HUES6 (cell line): ENCODE measurements at regions not wholly inside any gene's neighbourhood (a gene's known extent, or its start where the extent isn't known, plus 50 kb on each side); places are given as distances from the start of the nearest gene placed in this dataset.
A peak's percentile ranks its signal among the peaks of the same experiment; 100 is the strongest.

Experiments
- H3K27ac ChIP-seq: 2 replicates; pipeline ENCODE4 v1.7.0; 2013; ENCODE audit warnings: low read depth, mild to moderate bottlenecking, low read length, inconsistent platforms
- H3K27me3 ChIP-seq: 2 replicates; pipeline ENCODE4 v1.6.1; 2013; ENCODE audit warnings: low read length; ENCODE audit not compliant: control insufficient read depth, insufficient read depth
- H3K36me3 ChIP-seq: 2 replicates; pipeline ENCODE4 v1.6.1; 2013; ENCODE audit warnings: low read length; ENCODE audit not compliant: control insufficient read depth, insufficient read depth
- H3K4me1 ChIP-seq: 2 replicates; pipeline ENCODE4 v1.6.1; 2013; ENCODE audit warnings: low read length; ENCODE audit not compliant: control insufficient read depth, insufficient read depth
- H3K4me3 ChIP-seq: 2 replicates; pipeline ENCODE4 v1.5.1; 2013; ENCODE audit warnings: low read depth, low read length
- H3K9ac ChIP-seq: one replicate; pipeline ENCODE4 v1.6.1; 2013; ENCODE audit warnings: mild to moderate bottlenecking, low read length
- H3K9me3 ChIP-seq: 2 replicates; pipeline ENCODE4 v1.6.1; 2013; ENCODE audit warnings: low read depth, low read length; ENCODE audit not compliant: control insufficient read depth, insufficient read depth

DNA sequence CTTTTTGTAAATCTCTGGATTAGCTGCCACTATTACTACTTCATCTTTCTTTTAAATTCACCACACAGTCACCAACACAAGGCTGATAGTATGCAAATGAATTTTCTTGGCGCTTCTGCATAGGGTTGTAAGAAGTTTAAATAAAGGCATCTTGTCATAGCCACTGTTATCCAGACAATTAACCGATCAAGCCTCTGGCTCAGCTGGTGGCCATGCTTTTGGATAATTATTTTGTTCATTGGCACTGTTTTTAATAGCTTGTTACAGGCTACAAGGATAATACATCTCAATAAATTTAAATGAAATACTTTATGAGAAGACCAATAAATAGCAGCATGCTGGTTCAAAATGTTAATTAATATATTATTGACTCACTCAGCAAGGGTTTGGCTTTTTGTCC is 1261.0 kb downstream of the FAM181B start:
- H3K36me3 ChIP-seq = no peaks in the 10 kb centered on the region
- H3K4me3 ChIP-seq = no peak overlapping the region
- no peak overlapping the region for H3K27ac ChIP-seq
- no peaks in the 10 kb centered on the region for H3K4me1 ChIP-seq
- H3K27me3 ChIP-seq = no peaks in the 10 kb centered on the region
- no peak overlapping the region for H3K9ac ChIP-seq
- no peaks in the 10 kb centered on the region for H3K9me3 ChIP-seq

DNA sequence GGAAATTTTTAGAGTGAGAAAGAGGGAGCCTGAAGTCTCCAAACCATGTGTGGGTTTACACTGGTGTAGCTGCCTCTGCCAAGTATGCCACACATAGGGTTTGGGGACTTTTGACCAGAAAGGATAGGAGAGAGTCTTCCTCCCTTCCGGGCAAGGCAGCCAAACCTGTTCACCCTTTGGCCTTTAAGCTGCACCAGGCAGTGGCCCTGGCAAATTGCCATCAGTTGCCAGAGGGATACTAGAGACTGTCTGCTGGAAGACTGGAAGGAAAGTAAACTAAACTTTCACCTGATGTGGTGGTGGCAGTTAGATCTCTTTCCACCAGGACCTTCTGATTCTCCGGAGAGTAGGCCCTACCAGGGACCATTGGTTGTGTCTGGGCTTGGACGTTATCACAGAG is 1263.2 kb downstream of the FAM181B start:
- H3K4me1 ChIP-seq = no peaks in the 10 kb centered on the region
- no peaks in the 10 kb centered on the region for H3K36me3 ChIP-seq
- no peaks in the 10 kb centered on the region for H3K9me3 ChIP-seq
- H3K27me3 ChIP-seq = no peaks in the 10 kb centered on the region
- no peak overlapping the region for H3K4me3 ChIP-seq
- H3K27ac ChIP-seq = no peak overlapping the region
- H3K9ac ChIP-seq = no peak overlapping the region

DNA sequence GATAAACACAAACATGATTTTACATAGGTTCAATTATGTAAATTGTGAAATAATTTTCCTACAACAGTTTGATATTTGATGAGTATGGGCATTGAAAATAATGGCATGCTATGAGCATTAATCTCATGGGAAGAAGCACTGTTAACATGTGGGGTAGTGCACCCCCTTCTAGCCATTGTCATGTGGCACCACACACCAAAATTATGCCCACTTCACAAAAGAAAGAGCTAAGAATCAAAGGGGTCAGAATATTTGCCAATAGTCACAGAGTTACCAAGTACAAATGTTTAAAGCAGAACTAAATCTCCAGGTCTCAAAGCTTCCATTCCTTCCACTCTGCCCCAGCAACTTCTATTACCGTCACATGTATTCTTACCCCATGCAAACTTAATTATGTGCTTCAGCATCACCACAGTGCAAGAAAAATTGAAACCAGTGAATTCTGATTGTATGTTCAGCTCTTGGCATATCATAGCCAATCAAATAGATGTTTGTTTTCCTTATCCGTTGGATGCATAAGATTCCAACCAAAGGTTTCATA is 1273.8 kb downstream of the FAM181B start:
- no peak overlapping the region for H3K27ac ChIP-seq
- no peak overlapping the region for H3K9ac ChIP-seq
- H3K9me3 ChIP-seq = no peaks in the 10 kb centered on the region
- no peaks in the 10 kb centered on the region for H3K27me3 ChIP-seq
- no peaks in the 10 kb centered on the region for H3K4me1 ChIP-seq
- H3K4me3 ChIP-seq = no peak overlapping the region
- no peaks in the 10 kb centered on the region for H3K36me3 ChIP-seq

DNA sequence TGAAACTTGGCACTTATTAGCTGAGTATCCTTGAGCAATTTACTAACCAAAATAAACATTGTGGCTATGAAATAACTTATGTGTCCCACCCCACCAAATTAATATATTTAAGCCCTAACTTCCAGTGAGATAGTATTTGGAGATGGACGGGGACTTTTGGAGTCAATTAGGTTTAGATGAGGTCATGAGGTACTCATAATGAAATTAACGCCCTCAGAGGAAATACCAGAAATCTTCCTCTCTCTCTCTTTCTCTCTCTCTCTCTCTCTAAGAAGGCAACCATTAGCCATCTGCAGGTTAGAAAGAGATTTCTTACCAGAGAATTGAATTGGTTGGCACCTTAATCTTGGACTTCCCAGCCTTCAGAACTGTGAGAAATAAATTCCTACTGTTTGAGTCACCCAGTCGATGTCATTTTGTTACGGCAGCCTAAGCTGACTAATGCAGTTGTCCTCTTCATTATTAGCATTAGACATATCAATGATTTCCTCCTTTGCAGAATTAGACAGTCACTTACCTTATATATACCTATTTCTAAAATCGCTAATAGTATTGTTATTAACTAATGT is 1284.0 kb downstream of the FAM181B start:
- H3K4me1 ChIP-seq = no peaks in the 10 kb centered on the region
- no peak overlapping the region for H3K4me3 ChIP-seq
- H3K27ac ChIP-seq = no peak overlapping the region
- no peaks in the 10 kb centered on the region for H3K9me3 ChIP-seq
- no peak overlapping the region for H3K9ac ChIP-seq
- no peaks in the 10 kb centered on the region for H3K36me3 ChIP-seq
- no peaks in the 10 kb centered on the region for H3K27me3 ChIP-seq

DNA sequence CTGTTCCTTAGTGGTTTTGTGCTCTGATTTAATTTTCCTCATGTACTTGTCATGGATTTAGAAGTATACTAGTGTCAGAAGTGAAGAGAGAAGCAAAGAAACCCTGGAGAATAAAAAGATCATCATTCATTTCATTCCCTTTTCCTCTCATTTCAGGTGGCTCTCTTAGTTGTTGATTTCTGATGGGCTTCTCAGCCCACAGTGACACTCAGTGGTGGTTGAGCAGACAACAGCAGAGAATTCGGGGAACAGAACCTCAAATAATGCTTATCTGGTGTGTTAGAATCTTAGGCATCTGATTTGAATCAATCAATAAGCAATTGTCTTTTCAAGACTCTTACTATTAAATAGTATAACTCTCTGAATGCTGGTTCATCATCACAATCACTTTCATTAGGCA is 1289.4 kb downstream of the FAM181B start:
- Histone ChIP-seq H3K9ac (no peak overlapping the region), H3K27ac (no peak overlapping the region), H3K4me1 (no peaks in the 10 kb centered on the region), H3K27me3 (no peaks in the 10 kb centered on the region), H3K4me3 (no peak overlapping the region), H3K36me3 (no peaks in the 10 kb centered on the region), H3K9me3 (0 out of 2 replicates have a peak, but pooled peaks cover 2% of the 10 kb centered on the region)

DNA sequence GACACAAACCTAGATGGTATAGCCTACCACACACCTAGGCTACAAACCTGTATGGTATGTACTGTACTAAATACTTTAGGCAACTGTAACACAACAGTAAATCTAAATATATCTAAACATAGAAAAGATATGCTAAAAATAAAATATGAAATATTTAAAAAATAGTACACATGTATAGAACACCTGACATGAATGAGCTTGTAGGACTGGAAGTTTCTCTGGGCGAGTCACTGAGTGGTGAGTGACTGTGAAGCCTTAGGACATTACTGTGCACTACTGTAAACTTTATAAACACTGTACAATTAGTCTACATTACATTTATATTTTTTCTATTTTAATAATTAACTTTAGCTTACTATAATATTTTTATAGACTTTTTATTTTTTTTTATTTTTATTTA is 1301.3 kb downstream of the FAM181B start:
- H3K36me3 ChIP-seq = no peaks in the 10 kb centered on the region
- no peak overlapping the region for H3K27ac ChIP-seq
- H3K4me3 ChIP-seq = no peak overlapping the region
- H3K9ac ChIP-seq = no peak overlapping the region
- H3K4me1 ChIP-seq = no peaks in the 10 kb centered on the region
- H3K9me3 ChIP-seq = no peaks in the 10 kb centered on the region
- H3K27me3 ChIP-seq = no peaks in the 10 kb centered on the region

DNA sequence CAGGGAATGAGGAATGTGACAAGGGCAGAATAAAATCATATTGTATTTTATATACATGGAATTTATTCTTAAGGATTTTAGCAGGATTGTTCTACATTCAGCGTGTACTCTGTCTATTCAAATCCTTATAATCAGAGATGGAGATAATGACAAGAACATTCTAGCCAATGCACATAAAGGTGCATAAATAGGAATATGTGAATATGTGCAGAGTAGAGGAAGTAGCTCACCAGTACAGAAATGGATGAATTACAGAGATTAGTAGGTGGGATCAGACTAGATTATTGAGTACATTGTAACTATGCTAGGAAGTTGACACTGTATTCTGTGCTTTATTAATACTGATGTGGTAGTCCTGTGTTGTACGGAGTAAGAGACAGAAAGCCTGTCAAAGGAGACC is 1308.8 kb downstream of the FAM181B start:
- H3K4me3 ChIP-seq = no peak overlapping the region
- H3K27ac ChIP-seq = no peak overlapping the region
- no peak overlapping the region for H3K9ac ChIP-seq
- H3K36me3 ChIP-seq = no peaks in the 10 kb centered on the region
- H3K27me3 ChIP-seq = no peaks in the 10 kb centered on the region
- peaks cover 12% of the 10 kb centered on the region for H3K4me1 ChIP-seq
- peaks cover 5% of the 10 kb centered on the region; the same call in 1 of the 2 replicates for H3K9me3 ChIP-seq

DNA sequence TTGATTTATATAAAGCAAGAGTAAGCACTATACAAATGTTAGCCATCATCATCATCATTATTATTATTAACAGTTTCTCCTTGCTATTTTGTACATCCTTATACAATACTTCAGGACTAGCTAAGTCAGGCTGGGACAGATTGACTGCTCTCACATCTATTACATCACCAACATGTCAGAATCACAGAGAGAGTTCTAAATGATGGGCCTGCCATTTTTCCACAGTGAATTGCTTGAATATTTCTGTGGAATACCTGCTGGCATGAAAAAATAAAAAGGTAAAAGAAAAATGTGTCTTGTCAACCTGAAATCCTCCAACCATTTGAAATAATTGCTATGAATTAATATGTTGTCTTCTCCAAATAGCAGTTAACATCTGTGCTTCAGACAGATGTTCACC is 1311.3 kb downstream of the FAM181B start:
- Histone ChIP-seq H3K4me3 (no peak overlapping the region), H3K9ac (no peak overlapping the region), H3K27ac (no peak overlapping the region), H3K4me1 (peaks cover 12% of the 10 kb centered on the region), H3K9me3 (peaks cover 5% of the 10 kb centered on the region; the same call in 1 of the 2 replicates), H3K27me3 (no peaks in the 10 kb centered on the region), H3K36me3 (no peaks in the 10 kb centered on the region)

DNA sequence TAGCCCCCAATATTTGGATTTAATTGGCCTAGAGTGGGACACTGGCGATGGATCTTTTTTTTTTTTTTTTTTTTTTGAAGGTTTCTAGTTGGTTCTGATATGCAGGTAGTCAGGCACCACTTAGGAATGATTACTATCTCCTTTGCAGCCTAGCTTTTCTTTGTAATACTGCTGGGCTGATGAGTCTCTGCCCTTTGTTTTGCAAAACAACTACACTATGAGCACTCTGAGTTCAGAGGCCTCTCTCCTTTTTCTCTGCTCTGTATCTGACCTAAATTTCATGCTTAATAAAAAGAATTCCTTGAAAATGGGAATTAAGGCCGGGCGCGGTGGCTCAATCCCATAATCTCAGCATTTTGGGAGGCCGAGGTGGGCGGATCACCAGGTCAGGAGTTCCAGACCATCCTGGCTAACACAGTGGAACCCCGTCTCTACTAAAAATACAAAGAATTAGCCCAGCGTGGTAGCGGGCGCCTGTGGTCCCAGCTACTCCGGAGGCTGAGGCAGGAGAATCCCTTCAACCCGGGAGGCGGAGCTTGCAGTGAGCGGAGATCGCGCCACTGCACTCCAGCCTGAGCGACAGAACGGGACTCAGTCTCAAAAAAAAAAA is 1312.3 kb downstream of the FAM181B start:
- Histone ChIP-seq H3K4me3 (peak overlapping the region; percentile 33), H3K36me3 (no peaks in the 10 kb centered on the region), H3K9me3 (peaks cover 5% of the 10 kb centered on the region; the same call in 1 of the 2 replicates), H3K9ac (peak overlapping the region; percentile 67), H3K4me1 (peaks cover 12% of the 10 kb centered on the region), H3K27ac (peak overlapping the region; percentile 84), H3K27me3 (no peaks in the 10 kb centered on the region)

DNA sequence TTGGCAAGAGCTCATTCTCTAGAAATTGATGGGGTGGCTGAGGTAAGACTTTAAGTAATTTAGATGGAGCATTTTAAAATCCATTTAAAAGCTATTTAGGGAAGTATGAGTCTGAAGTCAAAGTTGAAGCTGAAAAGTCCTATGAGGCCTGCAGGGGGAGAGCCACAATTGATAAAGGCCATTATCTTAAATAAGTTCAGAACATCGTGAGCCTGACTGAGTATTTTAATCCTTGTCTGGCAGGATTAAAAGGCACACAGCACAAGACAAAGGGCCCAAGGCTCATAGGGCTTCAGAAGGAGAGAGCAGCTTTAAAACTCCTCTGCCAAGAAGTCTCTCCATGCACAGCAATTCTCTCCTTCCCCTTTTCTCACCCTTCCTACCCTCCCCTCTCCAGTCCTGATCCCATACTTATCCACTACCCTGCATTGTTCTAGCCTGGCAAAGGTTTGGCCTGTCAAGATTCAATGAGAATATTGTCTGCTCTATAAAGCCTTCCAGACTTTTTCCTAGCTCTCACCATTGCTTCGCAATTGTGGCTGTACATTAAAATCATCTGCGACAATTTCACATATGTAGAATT is 1312.9 kb downstream of the FAM181B start:
- Histone ChIP-seq H3K4me3 (peak overlapping the region; percentile 33), H3K27ac (peak overlapping the region; percentile 84), H3K27me3 (no peaks in the 10 kb centered on the region), H3K9ac (peak overlapping the region; percentile 67), H3K9me3 (peaks cover 5% of the 10 kb centered on the region; the same call in 1 of the 2 replicates), H3K36me3 (no peaks in the 10 kb centered on the region), H3K4me1 (peaks cover 12% of the 10 kb centered on the region)

DNA sequence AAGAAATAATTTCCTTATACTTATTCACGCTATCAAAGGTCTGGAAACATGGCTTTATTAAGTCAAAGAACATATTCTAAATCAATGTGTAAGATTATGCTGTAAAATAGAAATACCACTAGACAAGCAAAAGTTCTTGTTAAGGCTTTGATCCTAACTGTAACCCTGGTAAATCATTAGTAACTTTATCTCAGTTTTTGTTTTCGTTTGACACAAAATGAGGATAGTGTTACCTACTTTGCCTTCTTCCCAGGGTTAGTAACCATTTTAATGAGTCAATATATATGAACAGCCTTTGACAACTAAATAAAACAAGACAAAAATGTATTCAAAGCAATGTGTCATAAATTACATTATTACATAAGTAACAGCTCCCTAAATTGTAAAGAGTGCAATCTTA is 1336.3 kb downstream of the FAM181B start:
- Histone ChIP-seq H3K27me3 (no peaks in the 10 kb centered on the region), H3K9ac (no peak overlapping the region), H3K9me3 (no peaks in the 10 kb centered on the region), H3K4me1 (no peaks in the 10 kb centered on the region), H3K27ac (no peak overlapping the region), H3K36me3 (no peaks in the 10 kb centered on the region), H3K4me3 (no peak overlapping the region)
